ENCODE measurements at regions not wholly inside any gene's neighbourhood (a gene's known extent, or its start where the extent isn't known, plus 50 kb on each side); places are given as distances from the start of the nearest gene placed in this dataset.

DNA sequence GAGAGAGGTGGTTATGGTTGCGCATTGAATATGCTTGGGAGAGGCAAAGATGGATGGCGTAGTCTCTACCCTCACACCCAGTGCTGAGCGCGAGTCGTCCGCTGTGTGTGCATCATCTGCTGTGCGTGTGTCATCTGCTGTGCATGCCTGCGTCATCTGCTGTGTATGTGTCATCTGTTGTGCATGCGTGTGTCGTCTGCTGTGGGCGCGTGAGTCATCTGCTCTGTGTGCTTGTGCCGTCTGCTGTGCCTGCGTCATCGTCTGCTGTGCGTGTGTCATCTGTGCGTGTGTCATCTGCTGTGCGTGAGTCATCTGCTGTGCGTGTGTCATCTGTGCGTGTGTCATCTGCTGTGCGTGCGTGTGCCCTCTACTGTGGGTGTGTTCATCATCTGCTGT is 68.0 kb upstream of the IRX4 start:
- TF ChIP-seq SP4 (IDR thresholded peaks at IDR 0.05; ENCODE audit: low read length) (no peak), RFX5 (IDR thresholded peaks at IDR 0.05; ENCODE audit: borderline replicate concordance, low read depth, low read length) (no peak), GABPA (IDR thresholded peaks at IDR 0.05; ENCODE audit: borderline replicate concordance, insufficient read depth, low read length) (no peak), POLR2A (IDR thresholded peaks at IDR 0.05; ENCODE audit: control extremely low read depth in 1 of 2, low read depth in 2 of 2, low read length in 2 of 2) (no peak), POLR2AphosphoS5 (IDR thresholded peaks at IDR 0.05; ENCODE audit: low read depth, low read length) (no peak), RBBP5 (IDR thresholded peaks at IDR 0.05; ENCODE audit: borderline replicate concordance, low read depth, low read length) (no peak), BCL11A (IDR thresholded peaks at IDR 0.05; ENCODE audit: low read depth in 2 of 2, low read length in 2 of 2) (no peak), CBX5 (IDR thresholded peaks at IDR 0.05; ENCODE audit: low read depth, low read length) (no peak), EP300 (IDR thresholded peaks at IDR 0.05; ENCODE audit: borderline replicate concordance in 1 of 2, low read depth in 2 of 2, low read length in 2 of 2) (no peak)
- TF ChIP-seq, protein P1, sequence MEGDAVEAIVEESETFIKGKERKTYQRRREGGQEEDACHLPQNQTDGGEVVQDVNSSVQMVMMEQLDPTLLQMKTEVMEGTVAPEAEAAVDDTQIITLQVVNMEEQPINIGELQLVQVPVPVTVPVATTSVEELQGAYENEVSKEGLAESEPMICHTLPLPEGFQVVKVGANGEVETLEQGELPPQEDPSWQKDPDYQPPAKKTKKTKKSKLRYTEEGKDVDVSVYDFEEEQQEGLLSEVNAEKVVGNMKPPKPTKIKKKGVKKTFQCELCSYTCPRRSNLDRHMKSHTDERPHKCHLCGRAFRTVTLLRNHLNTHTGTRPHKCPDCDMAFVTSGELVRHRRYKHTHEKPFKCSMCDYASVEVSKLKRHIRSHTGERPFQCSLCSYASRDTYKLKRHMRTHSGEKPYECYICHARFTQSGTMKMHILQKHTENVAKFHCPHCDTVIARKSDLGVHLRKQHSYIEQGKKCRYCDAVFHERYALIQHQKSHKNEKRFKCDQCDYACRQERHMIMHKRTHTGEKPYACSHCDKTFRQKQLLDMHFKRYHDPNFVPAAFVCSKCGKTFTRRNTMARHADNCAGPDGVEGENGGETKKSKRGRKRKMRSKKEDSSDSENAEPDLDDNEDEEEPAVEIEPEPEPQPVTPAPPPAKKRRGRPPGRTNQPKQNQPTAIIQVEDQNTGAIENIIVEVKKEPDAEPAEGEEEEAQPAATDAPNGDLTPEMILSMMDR (IDR thresholded peaks at IDR 0.05; ENCODE audit: control extremely low read depth in 1 of 3, insufficient read depth in 1 of 3, low read depth in 1 of 3, low read length in 3 of 3) = no peak
- TF ChIP-seq, protein P2, sequence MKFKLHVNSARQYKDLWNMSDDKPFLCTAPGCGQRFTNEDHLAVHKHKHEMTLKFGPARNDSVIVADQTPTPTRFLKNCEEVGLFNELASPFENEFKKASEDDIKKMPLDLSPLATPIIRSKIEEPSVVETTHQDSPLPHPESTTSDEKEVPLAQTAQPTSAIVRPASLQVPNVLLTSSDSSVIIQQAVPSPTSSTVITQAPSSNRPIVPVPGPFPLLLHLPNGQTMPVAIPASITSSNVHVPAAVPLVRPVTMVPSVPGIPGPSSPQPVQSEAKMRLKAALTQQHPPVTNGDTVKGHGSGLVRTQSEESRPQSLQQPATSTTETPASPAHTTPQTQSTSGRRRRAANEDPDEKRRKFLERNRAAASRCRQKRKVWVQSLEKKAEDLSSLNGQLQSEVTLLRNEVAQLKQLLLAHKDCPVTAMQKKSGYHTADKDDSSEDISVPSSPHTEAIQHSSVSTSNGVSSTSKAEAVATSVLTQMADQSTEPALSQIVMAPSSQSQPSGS (IDR thresholded peaks at IDR 0.05; ENCODE audit: low read length) = no peak

Measured in H1 (cell line).